SU-DHL-6 (cell line): ENCODE measurements at regions not wholly inside any gene's neighbourhood (a gene's known extent, or its start where the extent isn't known, plus 50 kb on each side); places are given as distances from the start of the nearest gene placed in this dataset.
A peak's percentile ranks its signal among the peaks of the same experiment; 100 is the strongest.
"Not testable (repeated sequence)": the region's sequence is repeated elsewhere in the genome, so short reads cannot be mapped to it uniquely, and the experiment has no call there.

ENCODE experiments used
- H2AFZ ChIP-seq: fragments of 200-600 bp; sonication (generic); 2 replicates; pipeline ENCODE4 v1.6.1; 2014; ENCODE audit warnings: low read depth, mild to moderate bottlenecking, moderate library complexity, mixed read lengths, antibody characterized with exemption, low read length; ENCODE audit not compliant: severe bottlenecking
- H3F3A ChIP-seq: fragments of 200-600 bp; shearing (Covaris generic); 2 replicates; pipeline ENCODE4 v1.6.0; 2016; ENCODE audit warnings: antibody characterized with exemption, mild to moderate bottlenecking; ENCODE audit not compliant: insufficient read depth
- H3K27ac ChIP-seq: fragments of 200-600 bp; sonication (generic); 2 replicates; pipeline ENCODE4 v1.5.1; 2016; ENCODE audit warnings: low read depth, mild to moderate bottlenecking, low read length, moderate library complexity, mixed read lengths
- H3K27me3 ChIP-seq: fragments of 200-600 bp; sonication (generic), shearing (Covaris generic); 2 replicates; pipeline ENCODE4 v1.6.0; 2014; ENCODE audit warnings: mild to moderate bottlenecking, low read length
- H3K36me3 ChIP-seq: fragments of 200-600 bp; sonication (generic); 2 replicates; pipeline ENCODE4 v1.6.1; 2014; ENCODE audit warnings: mild to moderate bottlenecking, low read length, mixed read lengths
- H3K4me2 ChIP-seq: fragments of 300-600, 200-600 bp; shearing (Covaris generic), sonication (generic); 2 replicates; pipeline ENCODE4 v1.6.0; 2014; ENCODE audit warnings: low read length, low read depth, mild to moderate bottlenecking; ENCODE audit not compliant: poor library complexity, severe bottlenecking
- H3K4me3 ChIP-seq: fragments of 200-600 bp; sonication (generic); 2 replicates; pipeline ENCODE4 v1.5.1; 2014; ENCODE audit warnings: antibody characterized with exemption, low read length, mild to moderate bottlenecking, mixed read lengths; ENCODE audit not compliant: insufficient read depth, poor library complexity, severe bottlenecking
- H3K79me2 ChIP-seq: fragments of 200-600 bp; sonication (generic); 2 replicates; pipeline ENCODE4 v1.6.1; 2014; ENCODE audit warnings: mild to moderate bottlenecking, low read length, moderate library complexity; ENCODE audit not compliant: insufficient read depth
- H3K9ac ChIP-seq: fragments of 200-600 bp; sonication (generic); 2 replicates; pipeline ENCODE4 v1.7.0; 2014; ENCODE audit warnings: mild to moderate bottlenecking, low read length
- H3K9me2 ChIP-seq: fragments of 200-600 bp; sonication (generic); replicated peaks from 2 replicates; pipeline ENCODE4 v1.6.1; 2014; ENCODE audit warnings: low read length; ENCODE audit not compliant: insufficient read depth
- H3K9me3 ChIP-seq: fragments of 200-600 bp; sonication (generic); 2 replicates; pipeline ENCODE4 v1.6.1; 2014; ENCODE audit warnings: low read length, mixed read lengths; ENCODE audit not compliant: insufficient read depth
- H4K20me1 ChIP-seq: fragments of 200-600 bp; sonication (generic); 2 replicates; pipeline ENCODE4 v1.6.1; 2014; ENCODE audit warnings: low read depth, mild to moderate bottlenecking, antibody characterized with exemption, low read length, moderate library complexity, mixed read lengths
- CTCF ChIP-seq: fragments of 200-600 bp; sonication (generic); IDR thresholded peaks from one replicate; pipeline ENCODE4 v1.5.1; 2017; ENCODE audit warnings: antibody characterized with exemption, mild to moderate bottlenecking, low read length, moderate library complexity; ENCODE audit not compliant: insufficient read depth, poor library complexity, severe bottlenecking
- EZH2phosphoT487 ChIP-seq: fragments of 200-600 bp; sonication (generic), shearing (Covaris generic); conservative IDR thresholded peaks from 2 replicates; pipeline ENCODE4 v1.6.1; 2018; ENCODE audit warnings: mild to moderate bottlenecking, antibody characterized with exemption, low read length, moderate library complexity, mixed read lengths

GRCh38 chr5:23930985-23931384 is 423.6 kb downstream of the PRDM9 start:
- H3K9me3 ChIP-seq, result peaks cover 5% of the 10 kb centered on the region; the same call in 1 of the 2 replicates
- TF ChIP-seq EZH2phosphoT487, result no peak
- TF ChIP-seq CTCF, result no peak
- peak overlapping the region; percentile 91 for H2AFZ ChIP-seq

GRCh38 chr5:23951261-23951928 is 444.0 kb downstream of the PRDM9 start:
- not testable (repeated sequence) for H2AFZ ChIP-seq, H3K27ac ChIP-seq, H3K36me3 ChIP-seq, H3K9me3 ChIP-seq, H3F3A ChIP-seq, H3K4me3 ChIP-seq, H4K20me1 ChIP-seq, H3K9me2 ChIP-seq, H3K9ac ChIP-seq, H3K4me2 ChIP-seq, H3K79me2 ChIP-seq, H3K27me3 ChIP-seq

More at GRCh38 chr5:23930985-23931384, 423.6 kb downstream of the PRDM9 start:
- Histone ChIP-seq H4K20me1 (no peaks in the 10 kb centered on the region), H3K27me3 (no peaks in the 10 kb centered on the region), H3K4me2 (peak overlapping the region; percentile 18), H3K27ac (no peak overlapping the region), H3K79me2 (no peaks in the 10 kb centered on the region), H3K9ac (no peak overlapping the region), H3K9me2 (no peaks in the 10 kb centered on the region), H3K36me3 (no peaks in the 10 kb centered on the region), H3F3A (no peaks in the 10 kb centered on the region), H3K4me3 (no peak overlapping the region)

- H3K36me3 ChIP-seq, result no peaks in the 10 kb centered on the region
- H4K20me1 ChIP-seq, result no peaks in the 10 kb centered on the region; the same call in 1 of the 2 replicates
- TF ChIP-seq EZH2phosphoT487, result no peak
- no peak for TF ChIP-seq CTCF
- peak overlapping the region; percentile 21 for H2AFZ ChIP-seq
- H3K27ac ChIP-seq, result no peak overlapping the region
- H3K27me3 ChIP-seq, result no peaks in the 10 kb centered on the region
- H3K4me3 ChIP-seq, result no peak overlapping the region
- no peaks in the 10 kb centered on the region for H3F3A ChIP-seq
- H3K79me2 ChIP-seq, result no peaks in the 10 kb centered on the region
- H3K4me2 ChIP-seq, result no peak overlapping the region
- H3K9ac ChIP-seq, result no peak overlapping the region
- H3K9me2 ChIP-seq, result no peaks in the 10 kb centered on the region
- H3K9me3 ChIP-seq, result no peaks in the 10 kb centered on the region; the same call in 1 of the 2 replicates
Observed at GRCh38 chr5:23963449-23963848, 456.0 kb downstream of the PRDM9 start.

- no peak overlapping the region for H3K9ac ChIP-seq
- H3K79me2 ChIP-seq, result no peaks in the 10 kb centered on the region
- H3F3A ChIP-seq, result no peaks in the 10 kb centered on the region
- H3K36me3 ChIP-seq, result no peaks in the 10 kb centered on the region
- H3K27ac ChIP-seq, result no peak overlapping the region
- H3K9me3 ChIP-seq, result peaks cover 20% of the 10 kb centered on the region; the same call in 1 of the 2 replicates
- no peaks in the 10 kb centered on the region for H3K9me2 ChIP-seq
- no peaks in the 10 kb centered on the region for H3K27me3 ChIP-seq
- H4K20me1 ChIP-seq, result no peaks in the 10 kb centered on the region
- no peak overlapping the region for H2AFZ ChIP-seq
- H3K4me3 ChIP-seq, result no peak overlapping the region
- no peak for TF ChIP-seq EZH2phosphoT487
- no peak overlapping the region for H3K4me2 ChIP-seq
Observed at GRCh38 chr5:23977365-23977764, 470.0 kb downstream of the PRDM9 start.
